ENCODE measurements at regions not wholly inside any gene's neighbourhood (a gene's known extent, or its start where the extent isn't known, plus 50 kb on each side); places are given as distances from the start of the nearest gene placed in this dataset.
A peak's percentile ranks its signal among the peaks of the same experiment; 100 is the strongest.

DNA sequence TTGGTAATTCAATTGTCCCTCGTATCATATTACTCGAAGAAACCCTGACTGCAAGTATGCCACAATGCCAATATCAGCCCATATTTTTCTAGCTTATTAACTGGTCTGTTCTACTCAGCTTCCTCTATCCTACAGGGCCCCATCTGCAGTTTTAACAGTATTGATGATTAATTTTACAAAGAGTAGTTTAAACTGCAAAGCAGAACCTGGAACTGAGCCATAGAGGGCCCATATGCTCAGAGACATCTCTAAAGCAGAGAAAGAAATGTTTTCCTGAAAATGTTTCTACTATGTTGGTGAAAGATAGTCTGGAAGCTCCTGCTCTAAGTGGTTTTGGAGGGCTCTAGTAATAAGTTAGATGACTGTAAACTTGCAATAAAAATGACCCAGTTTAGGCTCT, 259.4 kb upstream of the CENPE start:
- no peak overlapping the region for H3K27ac ChIP-seq
- no peaks in the 10 kb centered on the region for H3K9me3 ChIP-seq

DNA sequence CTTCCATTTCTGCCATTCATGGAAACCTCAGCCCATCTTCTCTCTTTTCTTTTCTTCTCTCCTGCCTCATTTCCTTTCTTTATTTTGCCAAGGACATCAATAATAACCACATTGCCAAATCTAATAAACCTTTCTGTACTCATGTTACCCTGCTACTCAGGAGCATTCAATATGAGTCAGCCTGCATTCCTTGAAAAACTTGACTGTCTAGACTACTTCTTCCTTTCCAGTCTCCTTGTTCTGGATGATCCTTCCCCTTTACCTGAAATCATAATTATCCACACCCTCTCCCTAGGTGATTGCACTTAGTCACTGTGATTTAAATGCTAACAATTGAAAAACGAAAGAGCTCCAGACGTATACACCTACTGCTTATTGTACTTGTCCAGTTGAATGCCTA, 253.2 kb upstream of the CENPE start:
- H3K27me3 ChIP-seq, result no peaks in the 10 kb centered on the region
- intact Hi-C loops (cut with DNase I), result no loop called here
- no peak overlapping the region for H3K4me3 ChIP-seq
- H3K9me3 ChIP-seq, result no peaks in the 10 kb centered on the region
- no peak overlapping the region for H3K27ac ChIP-seq
- H3K36me3 ChIP-seq, result no peaks in the 10 kb centered on the region
- no peaks in the 10 kb centered on the region for H3K4me1 ChIP-seq
- TF ChIP-seq, protein P1, sequence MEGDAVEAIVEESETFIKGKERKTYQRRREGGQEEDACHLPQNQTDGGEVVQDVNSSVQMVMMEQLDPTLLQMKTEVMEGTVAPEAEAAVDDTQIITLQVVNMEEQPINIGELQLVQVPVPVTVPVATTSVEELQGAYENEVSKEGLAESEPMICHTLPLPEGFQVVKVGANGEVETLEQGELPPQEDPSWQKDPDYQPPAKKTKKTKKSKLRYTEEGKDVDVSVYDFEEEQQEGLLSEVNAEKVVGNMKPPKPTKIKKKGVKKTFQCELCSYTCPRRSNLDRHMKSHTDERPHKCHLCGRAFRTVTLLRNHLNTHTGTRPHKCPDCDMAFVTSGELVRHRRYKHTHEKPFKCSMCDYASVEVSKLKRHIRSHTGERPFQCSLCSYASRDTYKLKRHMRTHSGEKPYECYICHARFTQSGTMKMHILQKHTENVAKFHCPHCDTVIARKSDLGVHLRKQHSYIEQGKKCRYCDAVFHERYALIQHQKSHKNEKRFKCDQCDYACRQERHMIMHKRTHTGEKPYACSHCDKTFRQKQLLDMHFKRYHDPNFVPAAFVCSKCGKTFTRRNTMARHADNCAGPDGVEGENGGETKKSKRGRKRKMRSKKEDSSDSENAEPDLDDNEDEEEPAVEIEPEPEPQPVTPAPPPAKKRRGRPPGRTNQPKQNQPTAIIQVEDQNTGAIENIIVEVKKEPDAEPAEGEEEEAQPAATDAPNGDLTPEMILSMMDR (IDR thresholded peaks at IDR 0.05), result no peak
- peak in 1 of 2 donors; percentile 47 for TF ChIP-seq POLR2AphosphoS5 (IDR thresholded peaks at IDR 0.05; ENCODE audit: insufficient read depth in 1 of 2, low read depth in 1 of 2)
- no peak for DNase-seq (ENCODE audit: extremely low spot score in 2 of 2)

More for the DNA sequence above, 259.4 kb upstream of the CENPE start:
- H3K4me1 ChIP-seq, result no peaks in the 10 kb centered on the region
- intact Hi-C loops (cut with DNase I), result no loop called here
- no peak for DNase-seq (ENCODE audit: extremely low spot score in 2 of 2)
- TF ChIP-seq POLR2A (IDR thresholded peaks at IDR 0.05) (no peak), POLR2AphosphoS5 (IDR thresholded peaks at IDR 0.05; ENCODE audit: insufficient read depth in 1 of 2, low read depth in 1 of 2) (no peak)
- TF ChIP-seq, protein P1 (IDR thresholded peaks at IDR 0.05), result no peak
- H3K27me3 ChIP-seq, result no peaks in the 10 kb centered on the region
- no peak overlapping the region for H3K4me3 ChIP-seq
- no peaks in the 10 kb centered on the region for H3K36me3 ChIP-seq

DNA sequence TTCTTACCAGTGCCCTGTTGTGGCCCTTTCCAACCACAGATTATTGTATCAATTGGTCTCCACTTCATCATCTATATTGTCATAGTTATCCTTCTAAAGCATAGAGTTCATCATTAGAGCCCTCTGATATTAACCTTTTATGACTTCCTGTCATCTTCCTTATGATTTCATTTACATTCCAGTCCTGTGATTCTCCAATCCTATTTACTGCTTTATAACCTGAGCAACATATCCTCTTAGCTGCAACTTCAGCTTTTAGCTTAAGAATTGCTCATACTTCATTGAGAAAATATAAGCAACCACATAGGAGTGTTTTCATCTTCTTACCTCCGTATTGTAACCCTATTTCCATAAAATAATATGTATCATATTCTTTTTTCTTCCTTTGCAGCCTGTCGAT, 252.6 kb upstream of the CENPE start:
- H3K4me3 ChIP-seq, result no peak overlapping the region
- H3K27ac ChIP-seq, result no peak overlapping the region
- no peak for DNase-seq (ENCODE audit: extremely low spot score in 2 of 2)
- no peaks in the 10 kb centered on the region for H3K4me1 ChIP-seq
- H3K36me3 ChIP-seq, result no peaks in the 10 kb centered on the region
- TF ChIP-seq, protein P1 (IDR thresholded peaks at IDR 0.05), result no peak
- TF ChIP-seq POLR2AphosphoS5 (IDR thresholded peaks at IDR 0.05; ENCODE audit: insufficient read depth in 1 of 2, low read depth in 1 of 2), result no peak
- no peak for TF ChIP-seq POLR2A (IDR thresholded peaks at IDR 0.05)
- no peaks in the 10 kb centered on the region for H3K27me3 ChIP-seq
- intact Hi-C loops (cut with DNase I), result no loop called here
- H3K9me3 ChIP-seq, result no peaks in the 10 kb centered on the region

DNA sequence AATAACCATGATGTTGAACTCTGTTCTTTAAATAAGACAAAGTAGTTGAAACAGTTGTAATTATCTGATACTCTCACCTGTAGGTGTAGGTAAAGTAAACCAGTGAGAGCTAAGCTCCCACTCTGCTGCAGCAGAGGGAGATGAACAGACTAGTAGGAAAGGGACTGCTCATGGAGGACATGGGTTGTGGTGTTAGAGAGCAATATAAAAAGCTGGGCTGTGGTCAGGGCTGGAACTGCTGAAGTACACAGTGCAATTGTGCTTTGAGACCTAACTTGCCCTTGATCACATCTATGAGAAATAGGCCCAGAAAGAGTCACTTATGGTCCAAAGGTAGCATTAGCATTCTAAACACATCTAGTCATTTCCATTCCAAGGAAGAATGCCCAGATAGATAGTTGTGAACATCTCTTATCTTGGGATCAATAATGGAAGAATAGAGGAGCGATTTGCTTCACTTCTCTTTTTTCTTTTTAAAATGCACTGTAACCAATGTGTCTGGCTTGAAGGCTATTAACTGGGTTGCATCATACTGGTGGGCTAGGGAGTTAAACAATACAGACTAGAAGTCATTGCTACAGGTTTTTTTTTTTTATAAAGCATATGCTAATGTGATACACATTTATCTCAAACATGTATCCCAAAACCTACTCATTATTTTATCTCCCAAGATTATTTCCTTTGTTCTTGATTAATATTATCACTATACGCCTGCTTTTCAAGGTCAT, 251.3 kb upstream of the CENPE start:
- H3K27me3 ChIP-seq, result no peaks in the 10 kb centered on the region
- no peak overlapping the region for H3K27ac ChIP-seq
- no peak overlapping the region for H3K4me3 ChIP-seq
- no peaks in the 10 kb centered on the region for H3K4me1 ChIP-seq
- H3K9me3 ChIP-seq, result no peaks in the 10 kb centered on the region
- no peak for TF ChIP-seq POLR2AphosphoS5 (IDR thresholded peaks at IDR 0.05; ENCODE audit: insufficient read depth in 1 of 2, low read depth in 1 of 2)
- TF ChIP-seq, protein P1 (IDR thresholded peaks at IDR 0.05), result no peak
- TF ChIP-seq POLR2A (IDR thresholded peaks at IDR 0.05), result no peak
- no peak for DNase-seq (ENCODE audit: extremely low spot score in 2 of 2)
- intact Hi-C loops (cut with DNase I), result loop anchor here (10.0 kb wide), 1 partner anchor 235 kb away; no protein-coding TSS in a partner anchor
- no peaks in the 10 kb centered on the region for H3K36me3 ChIP-seq

DNA sequence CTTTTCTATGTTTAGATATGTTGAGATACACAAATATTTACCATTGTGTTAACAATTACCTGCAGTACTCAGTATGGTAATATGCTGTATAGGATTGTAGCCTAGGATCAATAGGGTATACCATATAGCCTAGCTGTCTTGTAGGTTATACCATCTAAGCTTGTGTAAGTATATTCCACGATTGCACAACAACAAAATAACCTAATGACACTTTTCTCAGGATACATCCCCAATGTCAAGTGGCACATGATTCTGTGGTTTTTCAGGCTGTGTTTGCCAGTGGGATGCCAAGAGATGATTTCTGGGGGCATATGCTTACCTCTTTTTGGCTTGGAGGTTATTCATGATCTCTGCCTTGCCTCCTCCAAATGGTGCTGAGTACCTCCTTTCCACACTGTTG, 247.2 kb upstream of the CENPE start:
- Histone ChIP-seq H3K27me3 (no peaks in the 10 kb centered on the region), H3K9me3 (no peaks in the 10 kb centered on the region), H3K27ac (no peak overlapping the region), H3K4me1 (no peaks in the 10 kb centered on the region), H3K36me3 (no peaks in the 10 kb centered on the region), H3K4me3 (no peak overlapping the region)
- intact Hi-C loops (cut with DNase I), result loop anchor here (10.0 kb wide), 1 partner anchor 231 kb away; no protein-coding TSS in a partner anchor
- no peak for TF ChIP-seq POLR2A (IDR thresholded peaks at IDR 0.05)
- TF ChIP-seq, protein P1 (IDR thresholded peaks at IDR 0.05), result no peak
- TF ChIP-seq POLR2AphosphoS5 (IDR thresholded peaks at IDR 0.05; ENCODE audit: insufficient read depth in 1 of 2, low read depth in 1 of 2), result no peak
- no peak for DNase-seq (ENCODE audit: extremely low spot score in 2 of 2)
